IMR-90 (cell line): ENCODE measurements at regions not wholly inside any gene's neighbourhood (a gene's known extent, or its start where the extent isn't known, plus 50 kb on each side); places are given as distances from the start of the nearest gene placed in this dataset.

ENCODE experiments used
- ATAC-seq: fragments of 200-7000 bp; cut with Tn5 transposase; 2 replicates; pipeline ENCODE4 v1.9.1; 2020; ENCODE audit warnings: low read depth, mild to moderate bottlenecking, moderate library complexity
- BruUV-seq: library from RNA; stranded (reverse); fragments of 400-500 nt; replicated peaks from 2 replicates; lab custom pipeline; 2021; lab: Mats Ljungman, UMichigan
- CTCF ChIA-PET: fragments of 300-600 bp; formaldehyde crosslinking; extraction: SDS; loops from one replicate; lab custom pipeline; 2021; ENCODE audit warnings: antibody characterized with exemption; lab: Yijun Ruan, JAX
- POLR2A ChIA-PET: fragments of 300-600 bp; sonication (Branson Sonifier 250); formaldehyde crosslinking; loops from one replicate; lab custom pipeline; 2022; ENCODE audit warnings: antibody characterized with exemption; ENCODE audit not compliant: unreplicated experiment; lab: Charles Lee
- DNase-seq: peaks from one replicate; pipeline ENCODE4 v3.0.0; 2013
- H2AFZ ChIP-seq: replicated peaks from 2 replicates; pipeline ENCODE3; 2013; ENCODE audit warnings: low read length, mild to moderate bottlenecking; ENCODE audit not compliant: poor library complexity
- H2AK5ac ChIP-seq: 2 replicates; pipeline ENCODE4 v1.6.1; 2013; ENCODE audit warnings: low read depth, low read length, inconsistent platforms
- H2AK9ac ChIP-seq: replicated peaks from 2 replicates; pipeline ENCODE3; 2013; ENCODE audit warnings: mild to moderate bottlenecking, low read depth, low read length, moderate library complexity; ENCODE audit not compliant: poor library complexity
- H2BK120ac ChIP-seq: 2 replicates; pipeline ENCODE4 v1.6.1; 2013; ENCODE audit warnings: low read depth, low read length, inconsistent platforms
- H2BK15ac ChIP-seq: 3 replicates; pipeline ENCODE4 v1.6.1; 2013; ENCODE audit warnings: low read depth, low read length, inconsistent platforms
- H2BK20ac ChIP-seq: 2 replicates; pipeline ENCODE4 v1.6.1; 2013; ENCODE audit warnings: low read depth, mild to moderate bottlenecking, inconsistent platforms, low read length, moderate library complexity
- H2BK5ac ChIP-seq: 2 replicates; pipeline ENCODE4 v1.6.1; 2013; ENCODE audit warnings: mild to moderate bottlenecking, low read depth, low read length, inconsistent platforms; ENCODE audit not compliant: poor library complexity, severe bottlenecking
- H3K14ac ChIP-seq: replicated peaks from 2 replicates; pipeline ENCODE4 v1.6.1; 2013; ENCODE audit warnings: low read depth, low read length, inconsistent platforms
- H3K18ac ChIP-seq: 2 replicates; pipeline ENCODE4 v1.6.1; 2013; ENCODE audit warnings: low read depth, low read length, control low read depth
- H3K23ac ChIP-seq: 2 replicates; pipeline ENCODE4 v1.6.1; 2013; ENCODE audit warnings: low read depth, low read length, inconsistent platforms
- H3K27ac ChIP-seq: 2 replicates; pipeline ENCODE4 v1.5.1; 2013; ENCODE audit warnings: mild to moderate bottlenecking, control low read depth, low read length; ENCODE audit not compliant: insufficient read depth
- H3K27me3 ChIP-seq: 2 replicates; pipeline ENCODE4 v1.6.1; 2013; ENCODE audit warnings: low read length; ENCODE audit not compliant: control insufficient read depth, insufficient read depth
- H3K36me3 ChIP-seq: 2 replicates; pipeline ENCODE4 v1.6.1; 2013; ENCODE audit warnings: low read length, mixed read lengths; ENCODE audit not compliant: control insufficient read depth, insufficient read depth
- H3K4ac ChIP-seq: 2 replicates; pipeline ENCODE4 v1.6.1; 2013; ENCODE audit warnings: low read depth, low read length, inconsistent platforms
- H3K4me1 ChIP-seq: 2 replicates; pipeline ENCODE4 v1.6.1; 2013; ENCODE audit warnings: low read length, mixed read lengths; ENCODE audit not compliant: control insufficient read depth, insufficient read depth
- H3K4me2 ChIP-seq: 2 replicates; pipeline ENCODE4 v1.6.1; 2013; ENCODE audit warnings: low read depth, mild to moderate bottlenecking, control low read depth, low read length, moderate library complexity
- H3K4me3 ChIP-seq: 2 replicates; pipeline ENCODE4 v1.5.1; 2013; ENCODE audit warnings: low read depth, mild to moderate bottlenecking, control low read depth, low read length, moderate library complexity; ENCODE audit not compliant: insufficient read depth
- H3K56ac ChIP-seq: 2 replicates; pipeline ENCODE4 v1.6.1; 2013; ENCODE audit warnings: low read length, inconsistent platforms; ENCODE audit not compliant: insufficient read depth; ENCODE audit errors: extremely low read depth
- H3K79me1 ChIP-seq, 2 experiments: 2 replicates each; pipeline ENCODE4 v1.6.1; 2013; ENCODE audit warnings: low read length in 2 of 2, inconsistent platforms in 1 of 2, low read depth in 1 of 2
- H3K9ac ChIP-seq: 2 replicates; pipeline ENCODE4 v1.6.1; 2013; ENCODE audit warnings: low read depth, low read length, control low read depth
- H3K9me1 ChIP-seq: 2 replicates; pipeline ENCODE4 v1.6.1; 2013; ENCODE audit warnings: low read length, inconsistent platforms; ENCODE audit not compliant: insufficient read depth
- H3K9me3 ChIP-seq: 2 replicates; pipeline ENCODE4 v1.6.1; 2013; ENCODE audit warnings: low read length; ENCODE audit not compliant: control insufficient read depth, insufficient read depth
- H4K20me1 ChIP-seq: 2 replicates; pipeline ENCODE4 v1.6.1; 2013; ENCODE audit warnings: low read length, inconsistent platforms; ENCODE audit not compliant: insufficient read depth
- H4K5ac ChIP-seq: 2 replicates; pipeline ENCODE4 v1.6.1; 2013; ENCODE audit warnings: mild to moderate bottlenecking, low read depth, low read length, control low read depth
- H4K8ac ChIP-seq, 2 experiments: 2 replicates each; pipeline ENCODE4 v1.6.1; 2013; ENCODE audit warnings: low read depth in 2 of 2, low read length in 2 of 2, control low read depth in 1 of 2, inconsistent platforms in 1 of 2
- H4K91ac ChIP-seq: 2 replicates; pipeline ENCODE4 v1.6.1; 2013; ENCODE audit warnings: low read depth, low read length, inconsistent platforms; ENCODE audit not compliant: insufficient read depth
- BHLHE40 ChIP-seq: fragments of 150-350 bp; IDR thresholded peaks from 2 replicates; pipeline ENCODE4 v1.6.1; 2016; ENCODE audit warnings: mild to moderate bottlenecking, low read depth, low read length
- CEBPB ChIP-seq: IDR thresholded peaks from 2 replicates; pipeline ENCODE4 v1.6.1; 2012; ENCODE audit warnings: low read depth, low read length, improper control_type of control experiment
- CHD1 ChIP-seq: IDR thresholded peaks from 2 replicates; pipeline ENCODE4 v1.6.1; 2012; ENCODE audit warnings: low read depth, low read length, improper control_type of control experiment
- FOS ChIP-seq: fragments of 150-350 bp; IDR thresholded peaks from 2 replicates; pipeline ENCODE4 v1.6.1; 2016; ENCODE audit warnings: low read depth, low read length
- MAFK ChIP-seq: IDR thresholded peaks from 2 replicates; pipeline ENCODE4 v1.6.1; 2012; ENCODE audit warnings: low read depth, low read length, improper control_type of control experiment
- MAZ ChIP-seq: IDR thresholded peaks from 2 replicates; pipeline ENCODE4 v1.6.1; 2012; ENCODE audit warnings: low read depth, mild to moderate bottlenecking, low read length, improper control_type of control experiment, moderate library complexity, borderline replicate concordance
- MXI1 ChIP-seq: IDR thresholded peaks from 2 replicates; pipeline ENCODE4 v1.6.1; 2012; ENCODE audit warnings: low read depth, mild to moderate bottlenecking, low read length, moderate library complexity, borderline replicate concordance
- NFE2L2 ChIP-seq: fragments of 150-350 bp; IDR thresholded peaks from 2 replicates; pipeline ENCODE4 v1.6.1; 2016; ENCODE audit warnings: low read depth, mild to moderate bottlenecking, low read length
- POLR2A ChIP-seq: IDR thresholded peaks from 2 replicates; pipeline ENCODE4 v1.6.1; 2012; ENCODE audit warnings: mild to moderate bottlenecking, low read depth, low read length
- RAD21 ChIP-seq: IDR thresholded peaks from 2 replicates; pipeline ENCODE4 v1.6.1; 2012; ENCODE audit warnings: low read length, improper control_type of control experiment
- RCOR1 ChIP-seq: IDR thresholded peaks from 2 replicates; pipeline ENCODE4 v1.6.1; 2012; ENCODE audit warnings: mild to moderate bottlenecking, low read length, improper control_type of control experiment; ENCODE audit not compliant: insufficient replicate concordance
- RFX5 ChIP-seq: IDR thresholded peaks from 2 replicates; pipeline ENCODE4 v1.8.0; 2012; ENCODE audit warnings: low read depth, mild to moderate bottlenecking, low read length, moderate library complexity
- SMC3 ChIP-seq: fragments of 150-350 bp; IDR thresholded peaks from 2 replicates; pipeline ENCODE4 v1.6.1; 2016; ENCODE audit warnings: low read depth, mild to moderate bottlenecking, antibody characterized with exemption, low read length, moderate library complexity
- WGBS, 2 experiments: methylation state at CpG; one replicate each; pipeline versions ENCODE4 v1.1.5 to v1.1.7; 2013; ENCODE audit warnings: missing lambda C conversion rate in 2 of 2; ENCODE audit not compliant: insufficient read length in 1 of 2; ENCODE audit errors: extremely low coverage in 2 of 2; 5-methylcytosine and 5-hydroxymethylcytosine counted together
- dilution Hi-C: fragments of 300-500 bp; cut with HindIII; formaldehyde crosslinking; loops from one replicate; pipeline ENCODE4 v1.14.3; 2018; ENCODE audit warnings: low sequenced_read_pairs; ENCODE audit not compliant: unreplicated experiment
- in situ Hi-C: fragments of 300-500 bp; cut with MboI; formaldehyde crosslinking; loops from 3 replicates; pipeline ENCODE4 v1.14.3; 2019; ENCODE audit warnings: low sequenced_read_pairs, inconsistent platforms, mixed read lengths
- intact Hi-C: fragments of 100-400 bp; cut with micrococcal nuclease; formaldehyde crosslinking; loops from 2 replicates; pipeline ENCODE4 v1.10.0; 2022
- TF ChIP-seq, protein P1 (sequence below): fragments of 150-350 bp; IDR thresholded peaks from 2 replicates; pipeline ENCODE4 v1.6.1; 2016; ENCODE audit warnings: low read depth, mild to moderate bottlenecking, low read length, moderate library complexity, borderline replicate concordance
- TF ChIP-seq, protein P2 (sequence below): conservative IDR thresholded peaks from 2 replicates; pipeline ENCODE4 v1.5.1; 2012; ENCODE audit warnings: mild to moderate bottlenecking, low read depth, low read length, improper control_type of control experiment
- TF ChIP-seq, protein P3 (sequence below): fragments of 150-350 bp; IDR thresholded peaks from 2 replicates; pipeline ENCODE4 v1.6.1; 2017; ENCODE audit warnings: mild to moderate bottlenecking, antibody characterized with exemption, low read length, low read depth

DNA sequence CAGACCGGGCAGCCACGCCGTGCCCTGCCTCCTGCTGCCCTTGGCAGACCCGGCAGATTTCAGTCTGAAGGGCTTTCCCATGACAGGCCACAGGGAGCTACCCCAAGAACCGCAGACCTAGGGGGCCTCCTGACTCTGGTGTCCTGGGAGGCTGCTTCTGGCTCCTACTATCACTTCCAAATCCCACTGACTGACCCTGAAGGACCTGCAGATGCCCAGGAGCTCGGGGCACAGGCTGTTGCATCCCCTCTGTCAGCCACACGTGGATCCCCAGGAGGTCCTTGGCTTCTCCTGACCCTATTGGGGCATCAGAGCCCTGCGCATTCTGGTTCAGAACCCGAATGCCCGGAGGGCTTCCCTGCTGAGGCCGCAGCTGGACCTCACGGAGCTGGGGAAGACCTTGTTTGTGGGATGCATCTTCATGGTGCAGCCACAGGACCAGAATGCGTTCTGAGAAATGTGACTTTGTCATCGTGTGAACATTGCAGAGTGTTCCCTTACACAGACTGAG is 81.3 kb upstream of the IRX4 start:
- BruUV-seq = no TSS peak
- dilution Hi-C loops = no loop called here
- TF ChIP-seq NFE2L2 (no peak), BHLHE40 (no peak), RFX5 (no peak), MXI1 (no peak), FOS (no peak), RAD21 (no peak), MAZ (no peak), CEBPB (no peak), CHD1 (no peak), MAFK (no peak), POLR2A (no peak), RCOR1 (no peak), SMC3 (no peak)
- TF ChIP-seq, protein P1, sequence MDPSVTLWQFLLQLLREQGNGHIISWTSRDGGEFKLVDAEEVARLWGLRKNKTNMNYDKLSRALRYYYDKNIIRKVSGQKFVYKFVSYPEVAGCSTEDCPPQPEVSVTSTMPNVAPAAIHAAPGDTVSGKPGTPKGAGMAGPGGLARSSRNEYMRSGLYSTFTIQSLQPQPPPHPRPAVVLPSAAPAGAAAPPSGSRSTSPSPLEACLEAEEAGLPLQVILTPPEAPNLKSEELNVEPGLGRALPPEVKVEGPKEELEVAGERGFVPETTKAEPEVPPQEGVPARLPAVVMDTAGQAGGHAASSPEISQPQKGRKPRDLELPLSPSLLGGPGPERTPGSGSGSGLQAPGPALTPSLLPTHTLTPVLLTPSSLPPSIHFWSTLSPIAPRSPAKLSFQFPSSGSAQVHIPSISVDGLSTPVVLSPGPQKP = no peak
- TF ChIP-seq, protein P2, sequence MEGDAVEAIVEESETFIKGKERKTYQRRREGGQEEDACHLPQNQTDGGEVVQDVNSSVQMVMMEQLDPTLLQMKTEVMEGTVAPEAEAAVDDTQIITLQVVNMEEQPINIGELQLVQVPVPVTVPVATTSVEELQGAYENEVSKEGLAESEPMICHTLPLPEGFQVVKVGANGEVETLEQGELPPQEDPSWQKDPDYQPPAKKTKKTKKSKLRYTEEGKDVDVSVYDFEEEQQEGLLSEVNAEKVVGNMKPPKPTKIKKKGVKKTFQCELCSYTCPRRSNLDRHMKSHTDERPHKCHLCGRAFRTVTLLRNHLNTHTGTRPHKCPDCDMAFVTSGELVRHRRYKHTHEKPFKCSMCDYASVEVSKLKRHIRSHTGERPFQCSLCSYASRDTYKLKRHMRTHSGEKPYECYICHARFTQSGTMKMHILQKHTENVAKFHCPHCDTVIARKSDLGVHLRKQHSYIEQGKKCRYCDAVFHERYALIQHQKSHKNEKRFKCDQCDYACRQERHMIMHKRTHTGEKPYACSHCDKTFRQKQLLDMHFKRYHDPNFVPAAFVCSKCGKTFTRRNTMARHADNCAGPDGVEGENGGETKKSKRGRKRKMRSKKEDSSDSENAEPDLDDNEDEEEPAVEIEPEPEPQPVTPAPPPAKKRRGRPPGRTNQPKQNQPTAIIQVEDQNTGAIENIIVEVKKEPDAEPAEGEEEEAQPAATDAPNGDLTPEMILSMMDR = no peak
- TF ChIP-seq, protein P3, sequence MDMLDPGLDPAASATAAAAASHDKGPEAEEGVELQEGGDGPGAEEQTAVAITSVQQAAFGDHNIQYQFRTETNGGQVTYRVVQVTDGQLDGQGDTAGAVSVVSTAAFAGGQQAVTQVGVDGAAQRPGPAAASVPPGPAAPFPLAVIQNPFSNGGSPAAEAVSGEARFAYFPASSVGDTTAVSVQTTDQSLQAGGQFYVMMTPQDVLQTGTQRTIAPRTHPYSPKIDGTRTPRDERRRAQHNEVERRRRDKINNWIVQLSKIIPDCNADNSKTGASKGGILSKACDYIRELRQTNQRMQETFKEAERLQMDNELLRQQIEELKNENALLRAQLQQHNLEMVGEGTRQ = no peak

More for the DNA sequence above, 81.3 kb upstream of the IRX4 start:
- H2BK15ac ChIP-seq = no peak overlapping the region
- H3K4me2 ChIP-seq = no peak overlapping the region
- H4K5ac ChIP-seq = no peak overlapping the region
- peaks cover 21% of the 10 kb centered on the region for H3K9me3 ChIP-seq
- H3K9ac ChIP-seq = no peak overlapping the region
- ATAC-seq (no peak), DNase-seq (no peak)
- no peak overlapping the region for H4K8ac ChIP-seq
- H2AFZ ChIP-seq = no peak overlapping the region
- no peaks in the 10 kb centered on the region for H3K4me1 ChIP-seq
- H2BK5ac ChIP-seq = no peak overlapping the region
- no peak overlapping the region for H2BK120ac ChIP-seq
- H3K36me3 ChIP-seq = no peaks in the 10 kb centered on the region
- POLR2A ChIA-PET = no interaction called here
- no peak overlapping the region for H2BK20ac ChIP-seq
- 87% methylated on average over 3 of the region's 14 CpGs; no CpG with 5 or more reads in 1 of the 2 experiments for WGBS, 2 experiments
- no peak overlapping the region for H3K23ac ChIP-seq
- H3K79me1 ChIP-seq = no peaks in the 10 kb centered on the region
- no peaks in the 10 kb centered on the region for H3K9me1 ChIP-seq
- H3K14ac ChIP-seq = no peak overlapping the region
- H3K27me3 ChIP-seq = no peaks in the 10 kb centered on the region
- CTCF ChIA-PET = no interaction called here
- no peak overlapping the region for H3K56ac ChIP-seq
- H2AK5ac ChIP-seq = no peak overlapping the region
- in situ Hi-C loops = no loop called here
- intact Hi-C loops = no loop called here
- no peaks in the 10 kb centered on the region for H4K20me1 ChIP-seq
- no peak overlapping the region for H3K4me3 ChIP-seq
- H2AK9ac ChIP-seq = peak overlapping the region; percentile 28
- H4K91ac ChIP-seq = no peak overlapping the region
- no peak overlapping the region for H3K18ac ChIP-seq
- no peak overlapping the region for H3K4ac ChIP-seq
- H3K27ac ChIP-seq = no peak overlapping the region
